Esophagus (tissue), 2 donors: ENCODE measurements at regions not wholly inside any gene's neighbourhood (a gene's known extent, or its start where the extent isn't known, plus 50 kb on each side); places are given as distances from the start of the nearest gene placed in this dataset.

Experiments used
- H3K27ac ChIP-seq, 2 donors: one replicate each; pipeline ENCODE4 v1.5.1; 2013; ENCODE audit warnings: low read depth in 2 of 2, mild to moderate bottlenecking in 2 of 2, inconsistent platforms in 1 of 2, low read length in 1 of 2, moderate library complexity in 1 of 2
- H3K27me3 ChIP-seq, 2 donors: one replicate each; pipeline ENCODE4 v1.6.1; 2013; ENCODE audit warnings: low read length in 2 of 2, control low read depth in 1 of 2, mild to moderate bottlenecking in 1 of 2; ENCODE audit not compliant: insufficient read depth in 2 of 2, control insufficient read depth in 1 of 2
- H3K36me3 ChIP-seq, 2 donors: one replicate each; pipeline ENCODE4 v1.6.1; 2013; ENCODE audit warnings: low read length in 1 of 2; ENCODE audit not compliant: control insufficient read depth in 2 of 2, insufficient read depth in 2 of 2
- H3K4me1 ChIP-seq, 2 donors: one replicate each; pipeline ENCODE4 v1.6.1; 2013; ENCODE audit warnings: low read length in 1 of 2; ENCODE audit not compliant: control insufficient read depth in 2 of 2, insufficient read depth in 2 of 2
- H3K4me3 ChIP-seq, 2 donors: one replicate each; pipeline ENCODE4 v1.5.1; 2013; ENCODE audit warnings: low read length in 2 of 2, mild to moderate bottlenecking in 2 of 2, low read depth in 1 of 2, moderate library complexity in 1 of 2
- H3K9me3 ChIP-seq, 2 donors: one replicate each; pipeline ENCODE4 v1.6.1; 2013; ENCODE audit warnings: mild to moderate bottlenecking in 2 of 2, low read depth in 1 of 2, low read length in 1 of 2, moderate library complexity in 1 of 2; ENCODE audit not compliant: control insufficient read depth in 2 of 2, insufficient read depth in 1 of 2
- WGBS, 2 donors: extraction: QIAGEN DNeasy Blood & Tissue Kit; methylation state at CpG; one replicate each; pipeline ENCODE4 v1.1.7; 2013; 5-methylcytosine and 5-hydroxymethylcytosine counted together
- donor health status: healthy with polysubstance abuse.
- donor health status: Bipolar disorder and iron deficiency.

- H3K27ac ChIP-seq = no peak overlapping the region
- 75 to 76% methylated on average over 5 of the region's 5 CpGs for WGBS, 2 donors
- H3K27me3 ChIP-seq = no peaks in the 10 kb centered on the region
- peaks cover 0 to 3% of the 10 kb centered on the region in 2 donors for H3K9me3 ChIP-seq
- H3K4me1 ChIP-seq = no peaks in the 10 kb centered on the region
- H3K36me3 ChIP-seq = no peaks in the 10 kb centered on the region
- no peak overlapping the region for H3K4me3 ChIP-seq
These were observed 132.7 kb downstream of the PAPOLA start for GRCh38 chr14:96634896-96635295.

- Histone ChIP-seq H3K4me3 (no peak overlapping the region), H3K27me3 (no peaks in the 10 kb centered on the region)
These were observed 133.7 kb downstream of the PAPOLA start for GRCh38 chr14:96635850-96636249.

GRCh38 chr14:96637521-96637920, 135.3 kb downstream of the PAPOLA start:
- Histone ChIP-seq H3K4me3 (no peak overlapping the region), H3K9me3 (no peaks in the 10 kb centered on the region), H3K36me3 (no peaks in the 10 kb centered on the region), H3K27me3 (no peaks in the 10 kb centered on the region), H3K4me1 (no peaks in the 10 kb centered on the region), H3K27ac (no peak overlapping the region)
- 88 to 89% methylated on average over 5 of the region's 5 CpGs for WGBS, 2 donors

More at GRCh38 chr14:96635850-96636249, 133.7 kb downstream of the PAPOLA start:
- no peak overlapping the region for H3K27ac ChIP-seq
- H3K36me3 ChIP-seq = no peaks in the 10 kb centered on the region
- H3K9me3 ChIP-seq = no peaks in the 10 kb centered on the region
- H3K4me1 ChIP-seq = no peaks in the 10 kb centered on the region
- 85 to 93% methylated on average over 11 of the region's 11 CpGs for WGBS, 2 donors

- H3K4me3 ChIP-seq = no peak overlapping the region
- no peaks in the 10 kb centered on the region for H3K4me1 ChIP-seq
- no peaks in the 10 kb centered on the region for H3K36me3 ChIP-seq
- no peaks in the 10 kb centered on the region for H3K9me3 ChIP-seq
- no peaks in the 10 kb centered on the region for H3K27me3 ChIP-seq
- 83 to 90% methylated on average over 12 of the region's 12 CpGs for WGBS, 2 donors
- no peak overlapping the region for H3K27ac ChIP-seq
These were observed 136.1 kb downstream of the PAPOLA start for GRCh38 chr14:96638041-96638855.

GRCh38 chr14:96639550-96639949, 137.4 kb downstream of the PAPOLA start:
- no peaks in the 10 kb centered on the region for H3K36me3 ChIP-seq
- no peak overlapping the region for H3K4me3 ChIP-seq
- H3K27ac ChIP-seq = no peak overlapping the region
- no peaks in the 10 kb centered on the region for H3K4me1 ChIP-seq
- no peaks in the 10 kb centered on the region for H3K9me3 ChIP-seq
- no peaks in the 10 kb centered on the region for H3K27me3 ChIP-seq
- 87 to 91% methylated on average over 8 of the region's 8 CpGs for WGBS, 2 donors

GRCh38 chr14:96648506-96649326, 146.5 kb downstream of the PAPOLA start:
- no peaks in the 10 kb centered on the region for H3K27me3 ChIP-seq
- no peak overlapping the region for H3K4me3 ChIP-seq
- H3K27ac ChIP-seq = no peak overlapping the region
- H3K4me1 ChIP-seq = peaks cover 0 to 4% of the 10 kb centered on the region in 2 donors
- peaks cover 0 to 7% of the 10 kb centered on the region in 2 donors for H3K9me3 ChIP-seq
- WGBS, 2 donors = 82 to 84% methylated on average over 5 of the region's 5 CpGs
- H3K36me3 ChIP-seq = no peaks in the 10 kb centered on the region

- WGBS, 2 donors = 65 to 81% methylated on average over 2 of the region's 2 CpGs
- no peak overlapping the region for H3K27ac ChIP-seq
- H3K9me3 ChIP-seq = peaks cover 0 to 7% of the 10 kb centered on the region in 2 donors
These were observed 147.1 kb downstream of the PAPOLA start for GRCh38 chr14:96649327-96649601.

GRCh38 chr14:96653597-96653996, 143.6 kb upstream of the VRK1 start:
- Histone ChIP-seq H3K4me1 (peaks cover 0 to 4% of the 10 kb centered on the region in 2 donors), H3K36me3 (no peaks in the 10 kb centered on the region), H3K27ac (no peak overlapping the region), H3K27me3 (no peaks in the 10 kb centered on the region), H3K4me3 (no peak overlapping the region), H3K9me3 (peaks cover 0 to 4% of the 10 kb centered on the region in 2 donors)
- WGBS, 2 donors = 83 to 91% methylated on average over 8 of the region's 8 CpGs

More at GRCh38 chr14:96649327-96649601, 147.1 kb downstream of the PAPOLA start:
- Histone ChIP-seq H3K4me1 (peaks cover 0 to 4% of the 10 kb centered on the region in 2 donors), H3K36me3 (no peaks in the 10 kb centered on the region), H3K4me3 (no peak overlapping the region), H3K27me3 (no peaks in the 10 kb centered on the region)

GRCh38 chr14:96658611-96659010, 138.6 kb upstream of the VRK1 start:
- H3K27ac ChIP-seq = no peak overlapping the region
- H3K4me1 ChIP-seq = peaks cover 0 to 4% of the 10 kb centered on the region in 2 donors
- H3K27me3 ChIP-seq = no peaks in the 10 kb centered on the region
- H3K4me3 ChIP-seq = no peak overlapping the region
- H3K36me3 ChIP-seq = no peaks in the 10 kb centered on the region
- WGBS, 2 donors = 60 to 64% methylated on average over 4 of the region's 4 CpGs
- H3K9me3 ChIP-seq = no peaks in the 10 kb centered on the region
